ENCODE measurements at regions not wholly inside any gene's neighbourhood (a gene's known extent, or its start where the extent isn't known, plus 50 kb on each side); places are given as distances from the start of the nearest gene placed in this dataset.
"Not testable (repeated sequence)": the region's sequence is repeated elsewhere in the genome, so short reads cannot be mapped to it uniquely, and the experiment has no call there.

GRCh38 chr11:71723991-71724390 lies 109.0 kb upstream of the DEFB108B start:
- not testable (repeated sequence) for DNase-seq

- DNase-seq, result not testable (repeated sequence)
These were observed 102.3 kb upstream of the DEFB108B start for GRCh38 chr11:71730748-71731147.

- DNase-seq, result not testable (repeated sequence)
These were observed 98.6 kb upstream of the DEFB108B start for GRCh38 chr11:71734368-71734767.

- DNase-seq, result not testable (repeated sequence)
These were observed 94.7 kb upstream of the DEFB108B start for GRCh38 chr11:71738317-71738716.

- not testable (repeated sequence) for DNase-seq
These were observed 89.6 kb upstream of the DEFB108B start for GRCh38 chr11:71743385-71743784.

- DNase-seq, result not testable (repeated sequence)
These were observed 87.3 kb upstream of the DEFB108B start for GRCh38 chr11:71745656-71746055.

GRCh38 chr11:71746263-71746662 lies 86.7 kb upstream of the DEFB108B start:
- not testable (repeated sequence) for DNase-seq

- not testable (repeated sequence) for DNase-seq
These were observed 83.9 kb upstream of the DEFB108B start for GRCh38 chr11:71748965-71749620.

- not testable (repeated sequence) for DNase-seq
These were observed 82.1 kb upstream of the DEFB108B start for GRCh38 chr11:71750908-71751307.

GRCh38 chr11:71764695-71765491 lies 68.1 kb upstream of the DEFB108B start:
- DNase-seq, result not testable (repeated sequence)

GRCh38 chr11:71767016-71767415 lies 66.0 kb upstream of the DEFB108B start:
- not testable (repeated sequence) for DNase-seq

GRCh38 chr11:71772193-71772592 lies 60.8 kb upstream of the DEFB108B start:
- DNase-seq, result not testable (repeated sequence)

- DNase-seq, result no peak
These were observed 58.3 kb upstream of the DEFB108B start for GRCh38 chr11:71774603-71775222.

- not testable (repeated sequence) for DNase-seq
These were observed 52.9 kb upstream of the DEFB108B start for GRCh38 chr11:71780116-71780515.

- DNase-seq, result not testable (repeated sequence)
These were observed 52.2 kb upstream of the DEFB108B start for GRCh38 chr11:71780771-71781170.

- not testable (repeated sequence) for DNase-seq
These were observed 51.5 kb upstream of the DEFB108B start for GRCh38 chr11:71781491-71781890.

GRCh38 chr11:71782229-71782861 lies 50.7 kb upstream of the DEFB108B start:
- not testable (repeated sequence) for DNase-seq

GRCh38 chr11:71783191-71783590 lies 49.8 kb upstream of the DEFB108B start:
- not testable (repeated sequence) for DNase-seq
